GM12878 (cell line): ENCODE measurements at regions not wholly inside any gene's neighbourhood (a gene's known extent, or its start where the extent isn't known, plus 50 kb on each side); places are given as distances from the start of the nearest gene placed in this dataset.

Source experiments
- ATAC-seq: fragments of 200-7000 bp; cut with Tn5 transposase; 3 replicates; pipeline ENCODE4 v1.9.1; 2020; ENCODE audit warnings: mild to moderate bottlenecking, moderate library complexity
- BruUV-seq: library from RNA; stranded (reverse); fragments of 400-500 nt; replicated peaks from 2 replicates; lab custom pipeline; 2021; lab: Mats Ljungman, UMichigan
- CTCF ChIA-PET: fragments of 300-600 bp; sonication (Branson Sonifier 250); formaldehyde crosslinking; extraction: SDS; loops from one replicate; lab custom pipeline; 2021; ENCODE audit warnings: inconsistent platforms; lab: Yijun Ruan, JAX
- POLR2A ChIA-PET: fragments of 350-600 bp; formaldehyde crosslinking; extraction: SDS; loops from one replicate; lab custom pipeline; 2021; ENCODE audit warnings: inconsistent platforms; lab: Charles Lee
- RAD21 ChIA-PET: fragments of 300-600 bp; sonication (Branson Sonifier 250); formaldehyde crosslinking; loops from one replicate; lab custom pipeline; 2023; ENCODE audit warnings: antibody characterized with exemption; ENCODE audit not compliant: unreplicated experiment; lab: Charles Lee
- SMC1A ChIA-PET: fragments of 300-600 bp; sonication (Branson Sonifier 250); formaldehyde crosslinking; loops from one replicate; lab custom pipeline; 2023; ENCODE audit not compliant: unreplicated experiment, uncharacterized antibody; lab: Charles Lee
- DNase-seq: peaks from one replicate; pipeline ENCODE4 v3.0.0-alpha.2; 2011; ENCODE audit warnings: low read depth, low spot score
- FAIRE-seq: peaks from 3 replicates; lab custom pipeline; 2011; peaks lifted over from hg19 to GRCh38; lab: Jason Lieb, UNC
- H2AFZ ChIP-seq: 2 replicates; pipeline ENCODE4 v1.6.0; 2011; ENCODE audit warnings: low read depth, low read length, control low read depth; ENCODE audit not compliant: control insufficient read depth
- H3K27ac ChIP-seq: 2 replicates; pipeline ENCODE4 v1.5.1; 2011; ENCODE audit warnings: control low read depth; ENCODE audit not compliant: control insufficient read depth, insufficient read depth
- H3K27me3 ChIP-seq, 2 experiments: replicated peaks in 1 of 2; 2 replicates each; pipeline versions ENCODE4 v1.6.0 to v1.6.1; 2011; ENCODE audit warnings: low read length in 1 of 2; ENCODE audit not compliant: control insufficient read depth in 2 of 2, insufficient read depth in 2 of 2
- H3K36me3 ChIP-seq, 2 experiments: 2 replicates each; pipeline ENCODE4 v1.5.1; 2011; ENCODE audit warnings: low read length in 1 of 2; ENCODE audit not compliant: control insufficient read depth in 2 of 2, insufficient read depth in 2 of 2
- H3K4me1 ChIP-seq: 2 replicates; pipeline ENCODE4 v1.6.1; 2011; ENCODE audit warnings: mild to moderate bottlenecking, low read length, moderate library complexity, mixed read lengths; ENCODE audit not compliant: control insufficient read depth, insufficient read depth
- H3K4me2 ChIP-seq: 2 replicates; pipeline ENCODE4 v1.6.0; 2011; ENCODE audit warnings: control low read depth; ENCODE audit not compliant: control insufficient read depth, insufficient read depth
- H3K4me3 ChIP-seq: fragments of 200-600 bp; sonication (generic); 2 replicates; pipeline ENCODE4 v1.5.1; 2016
- H3K79me2 ChIP-seq: 2 replicates; pipeline ENCODE4 v1.6.0; 2011; ENCODE audit warnings: low read length; ENCODE audit not compliant: control insufficient read depth, insufficient read depth
- H3K9ac ChIP-seq: 2 replicates; pipeline ENCODE4 v1.8.0; 2011; ENCODE audit warnings: low read length, control low read depth, mixed read lengths; ENCODE audit not compliant: control insufficient read depth, insufficient read depth
- H3K9me3 ChIP-seq: replicated peaks from 3 replicates; pipeline ENCODE4 v1.5.1; 2011; ENCODE audit warnings: mild to moderate bottlenecking, low read length; ENCODE audit not compliant: control insufficient read depth, insufficient read depth
- H4K20me1 ChIP-seq: 2 replicates; pipeline ENCODE4 v1.6.0; 2011; ENCODE audit not compliant: control insufficient read depth, insufficient read depth
- CEBPB ChIP-seq, 2 experiments: fragments of 150-350 bp in 1 of 2; IDR thresholded peaks; 2 replicates each; pipeline ENCODE4 v1.6.1; 2012 to 2014; ENCODE audit warnings: low read depth in 2 of 2, low read length in 2 of 2, borderline replicate concordance in 1 of 2, inconsistent platforms in 1 of 2
- E4F1 ChIP-seq: fragments of 450-650 bp; IDR thresholded peaks from 2 replicates; pipeline ENCODE4 v1.6.1; 2018; ENCODE audit warnings: borderline replicate concordance, mild to moderate bottlenecking; ENCODE audit not compliant: partially characterized antibody
- NFYA ChIP-seq: IDR thresholded peaks from 2 replicates; pipeline ENCODE4 v1.6.1; 2011; ENCODE audit warnings: low read depth, mild to moderate bottlenecking, low read length, improper control_type of control experiment, borderline replicate concordance
- PAX5 ChIP-seq: IDR thresholded peaks from 2 replicates; pipeline ENCODE4 v1.6.1; 2011; ENCODE audit warnings: low read depth, low read length, borderline replicate concordance
- PAX8 ChIP-seq: fragments of 450-650 bp; IDR thresholded peaks from 2 replicates; pipeline ENCODE4 v1.6.1; 2017; ENCODE audit warnings: mild to moderate bottlenecking, moderate library complexity
- POLR2AphosphoS5 ChIP-seq: IDR thresholded peaks from 2 replicates; pipeline ENCODE4 v1.6.1; 2011; ENCODE audit warnings: mild to moderate bottlenecking, low read length, inconsistent platforms
- RELA ChIP-seq: fragments of 450-650 bp; IDR thresholded peaks from 2 replicates; pipeline ENCODE4 v1.8.0; 2014; ENCODE audit warnings: borderline replicate concordance; ENCODE audit not compliant: partially characterized antibody
- ZSCAN29 ChIP-seq: fragments of 450-650 bp; IDR thresholded peaks from 2 replicates; pipeline ENCODE4 v1.6.1; 2017; ENCODE audit warnings: mild to moderate bottlenecking, moderate library complexity
- WGBS: methylation state at CpG from one replicate; pipeline ENCODE4 v1.1.6; 2016; ENCODE audit warnings: low lambda C conversion rate; ENCODE audit not compliant: insufficient replicate concordance, insufficient coverage; ENCODE audit errors: missing lambda C conversion rate; 5-methylcytosine and 5-hydroxymethylcytosine counted together
- in situ Hi-C: fragments of 300-500 bp; cut with MboI; formaldehyde crosslinking; loops from 9 replicates; pipeline ENCODE4 v1.14.3; 2018; ENCODE audit warnings: mixed read lengths
- intact Hi-C: fragments of 100-400 bp; cut with micrococcal nuclease; formaldehyde crosslinking; loops from one replicate; pipeline ENCODE4 v1.14.2; 2022; ENCODE audit not compliant: unreplicated experiment
- TF ChIP-seq, protein P1 (sequence below): IDR thresholded peaks from 2 replicates; pipeline ENCODE4 v1.6.1; 2011; ENCODE audit warnings: low read depth, mild to moderate bottlenecking, low read length, moderate library complexity, borderline replicate concordance; ENCODE audit errors: extremely low read depth

- TF ChIP-seq RELA (no peak), E4F1 (no peak), ZSCAN29 (no peak)
- TF ChIP-seq, protein P1, sequence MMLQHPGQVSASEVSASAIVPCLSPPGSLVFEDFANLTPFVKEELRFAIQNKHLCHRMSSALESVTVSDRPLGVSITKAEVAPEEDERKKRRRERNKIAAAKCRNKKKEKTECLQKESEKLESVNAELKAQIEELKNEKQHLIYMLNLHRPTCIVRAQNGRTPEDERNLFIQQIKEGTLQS = no peak
These were observed 90.7 kb downstream of the SAMD9 start (continued) for GRCh38 chr7:93027044-93027443.

GRCh38 chr7:93026425-93026824, 91.4 kb downstream of the SAMD9 start:
- in situ Hi-C loops = no loop called here
- Histone ChIP-seq H3K9ac (no peak overlapping the region), H4K20me1 (no peaks in the 10 kb centered on the region), H2AFZ (no peak overlapping the region), H3K36me3 (no peaks in the 10 kb centered on the region), H3K9me3 (peaks cover 2% of the 10 kb centered on the region; the same call in 2 of the 3 replicates), H3K79me2 (no peaks in the 10 kb centered on the region), H3K27ac (no peak overlapping the region), H3K4me2 (no peak overlapping the region), H3K27me3 (no peaks in the 10 kb centered on the region), H3K4me3 (no peak overlapping the region), H3K4me1 (no peaks in the 10 kb centered on the region)
- CTCF ChIA-PET = interaction anchor here (0.6 kb wide), 1 partner anchor 203 kb away, joined by 5 read pairs; no protein-coding TSS in a partner anchor
- intact Hi-C loops = no loop called here
- ATAC-seq = no peak
- POLR2A ChIA-PET = no interaction called here
- RAD21 ChIA-PET = no interaction called here
- SMC1A ChIA-PET = no interaction called here
- DNase-seq = no peak
- FAIRE-seq = no peak
- WGBS = 57% methylated on average over 3 of the region's 3 CpGs
- no peak for TF ChIP-seq PAX5
- no peak for TF ChIP-seq E4F1
- no peak for TF ChIP-seq POLR2AphosphoS5
- no peak for TF ChIP-seq NFYA
- TF ChIP-seq CEBPB (IDR thresholded peaks at IDR 0.05; ENCODE audit: borderline replicate concordance in 1 of 2, low read depth in 2 of 2, low read length in 2 of 2) = no peak
- no peak for TF ChIP-seq PAX8
- no TSS peak for BruUV-seq
